Heart right ventricle (tissue), 16 donors: ENCODE measurements at regions not wholly inside any gene's neighbourhood (a gene's known extent, or its start where the extent isn't known, plus 50 kb on each side); places are given as distances from the start of the nearest gene placed in this dataset.
A peak's percentile ranks its signal among the peaks of the same experiment; 100 is the strongest.

Experiments
- ATAC-seq, 8 donors: fragments of 200-7000 bp; cut with Tn5 transposase; one replicate each; pipeline ENCODE4 v1.9.1; 2020; ENCODE audit warnings: mild to moderate bottlenecking in 8 of 8, moderate library complexity in 8 of 8, moderate number of reproducible peaks in 1 of 8
- DNase-seq, 2 donors: peaks; one replicate each; pipeline ENCODE4 v3.0.0-alpha.2; 2020
- H3K27ac ChIP-seq, 10 donors: fragments of 200-600 bp; sonication (generic) in 2 of 10; one replicate each; pipeline versions ENCODE4 v1.5.0 to v1.8.0; 2020 to 2022; ENCODE audit warnings: mild to moderate bottlenecking in 3 of 10
- H3K27me3 ChIP-seq, 7 donors: fragments of 200-600 bp; one replicate each; pipeline ENCODE4 v1.8.0; 2021 to 2022; ENCODE audit warnings: mild to moderate bottlenecking in 2 of 7
- H3K36me3 ChIP-seq, 9 donors: fragments of 200-600 bp; sonication (generic) in 1 of 9; one replicate each; pipeline versions ENCODE4 v1.5.0 to v1.8.0; 2020 to 2022; ENCODE audit warnings: mild to moderate bottlenecking in 2 of 9
- H3K4me1 ChIP-seq, 9 donors: fragments of 200-600 bp; sonication (generic) in 1 of 9; one replicate each; pipeline versions ENCODE4 v1.5.0 to v1.8.0; 2020 to 2022; ENCODE audit warnings: mild to moderate bottlenecking in 4 of 9
- H3K4me3 ChIP-seq, 10 donors: fragments of 200-600 bp; sonication (generic) in 2 of 10; one replicate each; pipeline versions ENCODE4 v1.5.0 to v1.8.0; 2020 to 2022; ENCODE audit warnings: mild to moderate bottlenecking in 7 of 10, moderate library complexity in 2 of 10
- H3K9me3 ChIP-seq, 11 donors: fragments of 200-600 bp in 10 of 11; sonication (generic) in 2 of 11; one replicate each; pipeline versions ENCODE4 v1.5.0 to v1.8.0; 2013 to 2022; ENCODE audit warnings: mild to moderate bottlenecking in 2 of 11, control low read depth in 1 of 11, moderate library complexity in 1 of 11
- WGBS, 2 donors: extraction: QIAGEN DNeasy Blood & Tissue Kit; methylation state at CpG; one replicate each; pipeline ENCODE4 v1.1.7; 2013; ENCODE audit warnings: inconsistent platforms in 1 of 2; 5-methylcytosine and 5-hydroxymethylcytosine counted together
- intact Hi-C, 10 donors: fragments of 100-400 bp; cut with DNase I; formaldehyde crosslinking; loops; one replicate each; pipeline versions ENCODE4 v1.11.1 to v1.14.2; 2022
- TF ChIP-seq, protein P1 (sequence below), 9 donors: fragments of 200-600 bp; sonication (generic) in 2 of 9; IDR thresholded peaks; one replicate each; pipeline versions ENCODE4 v1.5.0 to v1.8.0; 2021 to 2022; ENCODE audit warnings: antibody characterized with exemption in 9 of 9, mild to moderate bottlenecking in 5 of 9, moderate library complexity in 1 of 9
- donor health status: Arrhythmogenic right ventricular cardiomyopathy.
- donor health status: ischemic (EF 13 %, LVEDD 7.1; RV severe dilation, severe dysfunction).
- donor health status: healthy with polysubstance abuse.
- donor health status: DM: no; HTN: yes; CAD: no.
- donor health status: DM: no; HTN: no; CAD: no.
- donor health status: ischemic (EF 25% LVEDD 6.9; RV normal size, moderate dysfunction).
- donor health status: ischemic (EF 25% LVEDD 5.7; RV mildly dilated, moderate dysfunction).
- donor health status: healthy.
- donor health status: DM: yes; HTN: yes; CAD: no.
- donor health status: Ischemic cardiomyopathy.
- donor health status: ischemic (EF 35%, LVEDD 5.7; RV mildly dilated, moderate dysfunction).
- donor health status: nonischemic (EF 11% LVEDD 7.7; RV severe dilation, severe dysfunction).
- donor health status: DM: yes; HTN: yes; CAD: no.
- donor health status: PGD.
- donor health status: ischemic (EF 29% LVEDD 5.4; RV normal size, mild dysfunction).
- donor health status: nonischemic (EF 23%, LVEDD 6.1; RV moderate dilation, normal function).

DNA sequence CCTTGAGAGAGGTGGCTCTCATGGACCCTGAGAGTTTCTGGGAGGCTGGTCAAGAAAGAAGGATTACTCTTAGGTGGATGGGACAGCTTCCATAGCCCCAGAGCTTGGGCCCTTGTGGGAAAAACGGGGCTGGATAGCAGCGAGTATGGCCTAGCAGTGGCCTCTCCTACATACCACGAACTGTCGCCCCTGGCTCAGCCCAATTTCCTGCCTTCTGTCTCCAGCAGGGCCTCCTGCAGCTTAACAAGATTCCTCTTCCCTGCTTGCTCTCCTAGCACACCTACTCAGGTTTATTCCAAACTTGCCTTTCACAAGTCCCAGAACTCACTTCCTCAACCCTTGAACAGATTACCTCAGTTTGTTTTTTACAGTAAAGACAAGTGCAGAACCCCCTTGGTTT, 139.7 kb upstream of the TPM1 start:
- Histone ChIP-seq H3K36me3 (no peaks in the 10 kb centered on the region), H3K27me3 (no peaks in the 10 kb centered on the region), H3K4me1 (peaks cover 0 to 40% (median 22%) of the 10 kb centered on the region in 9 donors), H3K4me3 (no peak overlapping the region), H3K27ac (peak overlapping the region in 1 of 10 donors; percentile 3), H3K9me3 (no peaks in the 10 kb centered on the region)
- ATAC-seq (no peak), DNase-seq (no peak)
- WGBS, 2 donors = 89 to 92% methylated on average over 4 of the region's 4 CpGs
- TF ChIP-seq, protein P1, sequence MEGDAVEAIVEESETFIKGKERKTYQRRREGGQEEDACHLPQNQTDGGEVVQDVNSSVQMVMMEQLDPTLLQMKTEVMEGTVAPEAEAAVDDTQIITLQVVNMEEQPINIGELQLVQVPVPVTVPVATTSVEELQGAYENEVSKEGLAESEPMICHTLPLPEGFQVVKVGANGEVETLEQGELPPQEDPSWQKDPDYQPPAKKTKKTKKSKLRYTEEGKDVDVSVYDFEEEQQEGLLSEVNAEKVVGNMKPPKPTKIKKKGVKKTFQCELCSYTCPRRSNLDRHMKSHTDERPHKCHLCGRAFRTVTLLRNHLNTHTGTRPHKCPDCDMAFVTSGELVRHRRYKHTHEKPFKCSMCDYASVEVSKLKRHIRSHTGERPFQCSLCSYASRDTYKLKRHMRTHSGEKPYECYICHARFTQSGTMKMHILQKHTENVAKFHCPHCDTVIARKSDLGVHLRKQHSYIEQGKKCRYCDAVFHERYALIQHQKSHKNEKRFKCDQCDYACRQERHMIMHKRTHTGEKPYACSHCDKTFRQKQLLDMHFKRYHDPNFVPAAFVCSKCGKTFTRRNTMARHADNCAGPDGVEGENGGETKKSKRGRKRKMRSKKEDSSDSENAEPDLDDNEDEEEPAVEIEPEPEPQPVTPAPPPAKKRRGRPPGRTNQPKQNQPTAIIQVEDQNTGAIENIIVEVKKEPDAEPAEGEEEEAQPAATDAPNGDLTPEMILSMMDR (IDR thresholded peaks at IDR 0.05) = no peak
- intact Hi-C loops = loop anchor here in 1 of 10 donors (2.0 kb wide), 1 partner anchor 52 kb away; no protein-coding TSS in a partner anchor

DNA sequence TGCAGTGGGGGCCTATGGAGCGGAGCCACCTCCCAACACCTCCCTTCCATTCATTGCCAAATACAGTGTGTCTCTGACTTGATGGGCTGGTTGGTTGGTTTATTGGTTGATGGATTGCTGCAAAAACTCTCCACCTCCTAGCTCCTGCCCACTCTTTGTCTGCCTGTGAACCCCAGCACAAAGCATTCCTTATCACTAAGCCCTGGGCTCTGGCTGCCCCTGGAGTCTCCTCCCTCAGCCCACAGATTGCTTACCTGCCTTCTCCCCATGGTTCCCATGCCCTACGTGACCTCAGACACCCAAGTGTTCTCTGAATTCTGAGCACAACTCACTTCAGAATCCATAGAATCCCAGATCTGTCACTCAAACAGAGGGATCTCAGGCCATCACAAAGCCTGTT, 139.1 kb upstream of the TPM1 start:
- TF ChIP-seq, protein P1 (IDR thresholded peaks at IDR 0.05) = no peak
- no peaks in the 10 kb centered on the region for H3K36me3 ChIP-seq
- peaks cover 0 to 34% (median 21%) of the 10 kb centered on the region in 9 donors for H3K4me1 ChIP-seq
- H3K27ac ChIP-seq = no peak overlapping the region
- intact Hi-C loops = loop anchor here in 1 of 10 donors (2.0 kb wide), 1 partner anchor 51 kb away; no protein-coding TSS in a partner anchor
- DNase-seq (no peak), ATAC-seq (no peak)
- no peaks in the 10 kb centered on the region for H3K9me3 ChIP-seq
- 95 to 98% methylated on average over 2 of the region's 2 CpGs for WGBS, 2 donors
- H3K4me3 ChIP-seq = no peak overlapping the region
- H3K27me3 ChIP-seq = no peaks in the 10 kb centered on the region

DNA sequence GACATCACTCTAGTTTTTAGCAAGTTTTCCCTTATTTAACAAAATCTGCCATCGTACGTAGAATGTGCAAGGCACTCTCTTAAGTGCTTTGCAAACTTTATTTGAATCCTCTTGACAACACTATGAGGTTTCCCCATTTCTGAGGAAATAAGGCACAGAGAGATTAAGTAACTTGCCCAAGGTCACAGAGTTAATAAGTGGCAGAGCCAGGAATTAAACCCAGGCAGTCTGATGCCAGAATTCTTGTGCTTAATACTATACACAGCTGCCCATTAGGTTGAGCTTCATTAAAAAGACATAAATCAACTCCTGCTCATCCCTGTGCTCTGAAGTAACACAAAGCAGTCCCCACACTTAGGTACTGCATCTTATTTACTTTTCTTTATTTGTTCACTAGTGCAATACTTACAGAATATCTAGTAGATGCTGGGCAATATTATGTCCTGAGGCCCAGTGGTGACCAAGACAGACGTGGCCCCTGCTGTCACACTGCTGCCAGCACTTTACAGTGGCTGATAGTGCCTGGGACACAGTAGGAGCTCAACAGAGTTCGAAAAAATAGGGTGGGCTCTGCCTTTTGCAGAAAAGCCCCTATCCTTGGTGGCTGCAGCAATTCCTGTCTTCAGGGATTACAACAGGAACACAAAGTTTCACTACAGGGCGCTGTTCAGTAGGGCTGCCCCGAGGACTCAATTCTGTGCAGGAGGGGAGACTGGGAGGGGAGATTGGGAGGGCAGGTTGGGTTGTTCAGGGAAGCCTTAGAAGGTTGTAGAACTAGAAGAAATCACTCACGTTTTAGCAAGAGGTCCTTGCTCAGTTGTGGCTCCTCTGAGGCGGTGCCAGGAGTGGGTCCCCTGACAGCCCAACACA, 138.3 kb upstream of the TPM1 start:
- no peaks in the 10 kb centered on the region for H3K27me3 ChIP-seq
- H3K9me3 ChIP-seq = no peaks in the 10 kb centered on the region
- intact Hi-C loops = no loop called here
- no peaks in the 10 kb centered on the region for H3K36me3 ChIP-seq
- ATAC-seq (no peak), DNase-seq (no peak)
- TF ChIP-seq, protein P1 (IDR thresholded peaks at IDR 0.05) = no peak
- 65 to 84% methylated on average over 8 of the region's 8 CpGs for WGBS, 2 donors
- peaks cover 0 to 31% (median 19%) of the 10 kb centered on the region in 9 donors for H3K4me1 ChIP-seq
- no peak overlapping the region for H3K4me3 ChIP-seq
- no peak overlapping the region for H3K27ac ChIP-seq

DNA sequence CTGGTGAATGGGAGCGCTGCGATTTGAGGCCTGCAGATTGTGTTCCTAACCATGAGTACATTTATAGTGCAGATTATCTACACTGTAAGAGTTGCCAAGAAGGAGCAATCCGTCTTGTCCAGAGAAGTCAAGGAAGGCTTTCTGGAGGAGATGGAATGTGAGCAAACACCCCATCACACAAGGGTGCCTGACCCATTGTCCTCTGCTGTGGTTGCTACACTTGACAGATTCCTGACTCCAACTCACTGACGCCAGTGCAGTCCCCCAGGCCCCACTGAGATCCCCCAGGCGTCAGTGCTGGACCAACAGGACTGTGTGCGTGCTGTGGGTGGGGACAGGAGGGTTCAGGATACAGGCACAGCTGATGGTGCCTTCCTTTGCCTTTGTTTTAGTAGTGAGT, 135.9 kb upstream of the TPM1 start:
- Histone ChIP-seq H3K36me3 (no peaks in the 10 kb centered on the region), H3K4me1 (peaks cover 0 to 9% (median 4%) of the 10 kb centered on the region in 9 donors), H3K27ac (peak overlapping the region in 1 of 10 donors; percentile 35), H3K9me3 (no peaks in the 10 kb centered on the region), H3K27me3 (no peaks in the 10 kb centered on the region), H3K4me3 (no peak overlapping the region)
- 78 to 86% methylated on average over 6 of the region's 6 CpGs for WGBS, 2 donors
- DNase-seq (no peak), ATAC-seq (no peak)
- intact Hi-C loops = no loop called here
- TF ChIP-seq, protein P1 (IDR thresholded peaks at IDR 0.05) = no peak
